GM12891 (cell line): ENCODE measurements at regions not wholly inside any gene's neighbourhood (a gene's known extent, or its start where the extent isn't known, plus 50 kb on each side); places are given as distances from the start of the nearest gene placed in this dataset.

ENCODE experiments used
- POLR2AphosphoS5 ChIP-seq: IDR thresholded peaks from 2 replicates; pipeline ENCODE4 v1.6.1; 2011; ENCODE audit warnings: low read depth, low read length, control low read depth
- TAF1 ChIP-seq: IDR thresholded peaks from 2 replicates; pipeline ENCODE4 v1.6.1; 2011; ENCODE audit warnings: low read depth, low read length, control low read depth

DNA sequence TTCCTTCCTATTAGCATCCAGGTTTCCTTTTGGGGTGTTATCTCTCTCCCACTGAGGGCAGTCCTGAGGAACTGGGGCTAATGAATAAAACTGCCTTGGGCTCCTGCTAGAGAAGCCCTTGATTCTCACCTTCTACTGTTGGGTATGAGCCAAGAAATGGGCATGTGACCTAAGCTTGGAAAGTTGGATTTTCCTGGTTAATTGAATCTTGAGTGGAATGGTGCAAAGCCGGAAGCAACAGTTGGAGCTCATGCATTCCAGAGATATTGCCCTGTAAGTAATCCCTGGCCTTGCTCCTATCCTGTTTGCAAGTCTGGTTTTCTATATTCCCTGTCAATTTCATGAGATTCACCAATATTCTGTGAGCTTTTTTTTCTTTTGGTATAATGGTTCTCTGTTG lies 158.5 kb upstream of the ELL2 start:
- no peak for TF ChIP-seq POLR2AphosphoS5
- TF ChIP-seq TAF1 = no peak
